Heart left ventricle (tissue), 13 donors: ENCODE measurements at regions not wholly inside any gene's neighbourhood (a gene's known extent, or its start where the extent isn't known, plus 50 kb on each side); places are given as distances from the start of the nearest gene placed in this dataset.

Experiments
- CTCF ChIP-seq, 12 donors: fragments of 200-600 bp; sonication (generic) in 4 of 12; IDR thresholded peaks; one replicate each; pipeline versions ENCODE4 v1.5.0 to v1.8.0; 2018 to 2022; ENCODE audit warnings: antibody characterized with exemption in 12 of 12, mild to moderate bottlenecking in 5 of 12
- POLR2A ChIP-seq, 2 donors: fragments of 450-650 bp; IDR thresholded peaks; one replicate each; pipeline ENCODE4 v1.6.1; 2017; ENCODE audit warnings: antibody characterized with exemption in 2 of 2, mild to moderate bottlenecking in 2 of 2, moderate library complexity in 2 of 2
- donor health status: ischemic (EF 13 %, LVEDD 7.1; RV severe dilation, severe dysfunction).
- donor health status: DM: no; HTN: yes; CAD: no.
- donor health status: DM: no; HTN: no; CAD: no.
- donor health status: ischemic (EF 25% LVEDD 6.9; RV normal size, moderate dysfunction).
- donor health status: ischemic (EF 25% LVEDD 5.7; RV mildly dilated, moderate dysfunction).
- donor health status: ischemic (EF 35%, LVEDD 5.7; RV mildly dilated, moderate dysfunction).
- donor health status: nonischemic (EF 11% LVEDD 7.7; RV severe dilation, severe dysfunction).
- donor health status: DM: yes; HTN: yes; CAD: no.
- donor health status: PGD.
- donor health status: ischemic (EF 29% LVEDD 5.4; RV normal size, mild dysfunction).
- donor health status: nonischemic (EF 23%, LVEDD 6.1; RV moderate dilation, normal function).

DNA sequence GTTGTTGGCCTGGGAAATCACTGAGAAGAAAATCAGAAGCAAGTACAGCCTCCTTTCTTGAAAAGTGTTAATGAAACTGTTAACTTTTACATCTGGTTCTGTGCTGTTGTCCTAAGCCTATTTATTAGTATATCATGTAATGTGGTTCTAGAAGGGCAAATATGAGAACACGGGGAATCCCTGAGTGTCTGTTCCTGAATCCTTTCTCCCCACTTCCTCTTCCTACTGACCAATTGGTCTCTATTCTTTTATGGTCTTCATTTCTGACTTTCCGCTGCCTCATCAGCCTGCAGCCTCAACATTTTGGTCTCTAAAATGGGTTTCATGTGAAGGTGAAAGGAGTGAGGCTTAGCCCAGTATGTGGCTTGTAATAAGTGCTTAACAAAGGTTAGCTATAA, 159.9 kb upstream of the MAMLD1 start:
- no peak for TF ChIP-seq POLR2A (IDR thresholded peaks at IDR 0.05)
- TF ChIP-seq CTCF (IDR thresholded peaks at IDR 0.05): peak in 1 of 12 donors; percentile 10
